ENCODE measurements at regions not wholly inside any gene's neighbourhood (a gene's known extent, or its start where the extent isn't known, plus 50 kb on each side); places are given as distances from the start of the nearest gene placed in this dataset.

GRCh38 chr20:57076152-57076652 lies 190.2 kb downstream of the BMP7 start:
- no peak for TF ChIP-seq CTCF (IDR thresholded peaks at IDR 0.05)
- TF ChIP-seq EP300 (IDR thresholded peaks at IDR 0.05; ENCODE audit: low read depth): no peak
- TF ChIP-seq POLR2AphosphoS5 (IDR thresholded peaks at IDR 0.05): no peak
- no peak for TF ChIP-seq POLR2A (IDR thresholded peaks at IDR 0.05)
